ENCODE measurements at regions not wholly inside any gene's neighbourhood (a gene's known extent, or its start where the extent isn't known, plus 50 kb on each side); places are given as distances from the start of the nearest gene placed in this dataset.

GRCh38 chr6:163850874-163851273 lies 436.4 kb downstream of the QKI start:
- no peak for TF ChIP-seq CTCF (IDR thresholded peaks at IDR 0.05; ENCODE audit: low read depth, low read length)
- no peak for TF ChIP-seq EZH2phosphoT487 (IDR thresholded peaks at IDR 0.05; ENCODE audit: low read depth)
